Non-pigmented ciliary epithelial cell (primary cell): ENCODE measurements at regions not wholly inside any gene's neighbourhood (a gene's known extent, or its start where the extent isn't known, plus 50 kb on each side); places are given as distances from the start of the nearest gene placed in this dataset.
"Not testable (repeated sequence)": the region's sequence is repeated elsewhere in the genome, so short reads cannot be mapped to it uniquely, and the experiment has no call there.

Experiments
- DNase-seq: peaks from one replicate; pipeline ENCODE4 v3.0.0-alpha.2; 2010; ENCODE audit warnings: low read depth

GRCh38 chr2:13212115-13212514 is 495.4 kb downstream of the TRIB2 start:
- no peak for DNase-seq

- DNase-seq, result no peak
Observed at GRCh38 chr2:13218205-13218604, 501.5 kb downstream of the TRIB2 start.

GRCh38 chr2:13227578-13227977 is 510.8 kb downstream of the TRIB2 start:
- no peak for DNase-seq

- DNase-seq, result peak; percentile 14
Observed at GRCh38 chr2:13230221-13230620, 513.5 kb downstream of the TRIB2 start.

GRCh38 chr2:13240061-13240460 is 523.3 kb downstream of the TRIB2 start:
- no peak for DNase-seq

GRCh38 chr2:13240789-13241487 is 524.2 kb downstream of the TRIB2 start:
- DNase-seq, result no peak

- DNase-seq, result no peak
Observed at GRCh38 chr2:13252615-13253014, 535.9 kb downstream of the TRIB2 start.

GRCh38 chr2:13255485-13255884 is 538.7 kb downstream of the TRIB2 start:
- no peak for DNase-seq

- no peak for DNase-seq
Observed at GRCh38 chr2:13260402-13260801, 543.7 kb downstream of the TRIB2 start.

GRCh38 chr2:13266166-13266565 is 549.4 kb downstream of the TRIB2 start:
- DNase-seq, result no peak

- DNase-seq, result no peak
Observed at GRCh38 chr2:13284688-13285087, 568.0 kb downstream of the TRIB2 start.

GRCh38 chr2:13289310-13289709 is 572.6 kb downstream of the TRIB2 start:
- DNase-seq, result no peak

GRCh38 chr2:13308478-13308805 is 591.7 kb downstream of the TRIB2 start:
- not testable (repeated sequence) for DNase-seq

- DNase-seq, result no peak
Observed at GRCh38 chr2:13308989-13309388, 592.3 kb downstream of the TRIB2 start.

GRCh38 chr2:13332060-13332459 is 615.3 kb downstream of the TRIB2 start:
- no peak for DNase-seq

GRCh38 chr2:13334071-13334470 is 617.3 kb downstream of the TRIB2 start:
- not testable (repeated sequence) for DNase-seq

- DNase-seq, result no peak
Observed at GRCh38 chr2:13334545-13334944, 617.8 kb downstream of the TRIB2 start.

- no peak for DNase-seq
Observed at GRCh38 chr2:13335862-13336535, 619.3 kb downstream of the TRIB2 start.

- no peak for DNase-seq
Observed at GRCh38 chr2:13351068-13351467, 634.3 kb downstream of the TRIB2 start.

- DNase-seq, result no peak
Observed at GRCh38 chr2:13353083-13353482, 636.3 kb downstream of the TRIB2 start.

GRCh38 chr2:13354031-13354430 is 637.3 kb downstream of the TRIB2 start:
- no peak for DNase-seq

- not testable (repeated sequence) for DNase-seq
Observed at GRCh38 chr2:13381928-13382327, 665.2 kb downstream of the TRIB2 start.

GRCh38 chr2:13389172-13389571 is 672.4 kb downstream of the TRIB2 start:
- not testable (repeated sequence) for DNase-seq

- DNase-seq, result no peak
Observed at GRCh38 chr2:13390676-13391075, 673.9 kb downstream of the TRIB2 start.
